Natural killer cell treated with Interleukin-12 subunit alpha and Interleukin-12 subunit beta and Interleukin-15 and Interleukin-18, amount 100 ng/mL, for 72 hours (primary cell): ENCODE measurements at regions not wholly inside any gene's neighbourhood (a gene's known extent, or its start where the extent isn't known, plus 50 kb on each side); places are given as distances from the start of the nearest gene placed in this dataset.
"Not testable (repeated sequence)": the region's sequence is repeated elsewhere in the genome, so short reads cannot be mapped to it uniquely, and the experiment has no call there.

Source experiments
- ATAC-seq, 2 donors: fragments of 150-1000 bp; cut with Tn5 transposase in 1 of 2; sonication (Bioruptor Pico), chemical (Tn5 transposase) in 1 of 2; 2 replicates each; pipeline ENCODE4 v1.10.0; 2021
- DNase-seq: peaks from one replicate; pipeline ENCODE4 v3.0.0; 2022; ENCODE audit warnings: low spot score
- H3K27ac Mint-ChIP-seq, 2 donors: 1 replicate in 1 of 2; 2 replicates in 1 of 2; pipeline ENCODE4 v1.8.0; 2022; ENCODE audit warnings: mixed read lengths in 2 of 2, mild to moderate bottlenecking in 1 of 2, moderate library complexity in 1 of 2
- H3K27me3 Mint-ChIP-seq, 2 donors: 1 replicate in 1 of 2; 2 replicates in 1 of 2; pipeline ENCODE4 v1.8.0; 2022; ENCODE audit warnings: mixed read lengths in 2 of 2
- H3K36me3 Mint-ChIP-seq: one replicate; pipeline ENCODE4 v1.8.0; 2022; ENCODE audit warnings: mixed read lengths
- H3K4me1 Mint-ChIP-seq, 2 donors: 1 replicate in 1 of 2; 2 replicates in 1 of 2; pipeline ENCODE4 v1.8.0; 2022; ENCODE audit warnings: low read depth in 2 of 2, mixed read lengths in 2 of 2, mild to moderate bottlenecking in 1 of 2
- H3K4me3 Mint-ChIP-seq: one replicate; pipeline ENCODE4 v1.8.0; 2022; ENCODE audit warnings: mixed read lengths
- H3K9me3 Mint-ChIP-seq: 2 replicates; pipeline ENCODE4 v1.8.0; 2022; ENCODE audit warnings: mixed read lengths

- H3K4me1 Mint-ChIP-seq, DNase-seq, ATAC-seq, H3K27ac Mint-ChIP-seq, H3K27me3 Mint-ChIP-seq, H3K9me3 Mint-ChIP-seq, H3K36me3 Mint-ChIP-seq, H3K4me3 Mint-ChIP-seq: not testable (repeated sequence)
These were observed 92.5 kb upstream of the CABCOCO1 start for GRCh38 chr10:61570204-61570603.

GRCh38 chr10:61567729-61568128 lies 95.0 kb upstream of the CABCOCO1 start:
- DNase-seq (no peak), ATAC-seq (no peak)
- no peaks in the 10 kb centered on the region for H3K36me3 Mint-ChIP-seq
- H3K4me1 Mint-ChIP-seq = no peaks in the 10 kb centered on the region
- no peak overlapping the region for H3K27ac Mint-ChIP-seq
- H3K9me3 Mint-ChIP-seq = no peaks in the 10 kb centered on the region
- H3K27me3 Mint-ChIP-seq = no peaks in the 10 kb centered on the region
- no peak overlapping the region for H3K4me3 Mint-ChIP-seq

GRCh38 chr10:61565819-61566560 lies 96.7 kb upstream of the CABCOCO1 start:
- Mint-ChIP-seq H3K36me3 (no peaks in the 10 kb centered on the region), H3K4me3 (no peak overlapping the region)

GRCh38 chr10:61564444-61564843 lies 98.3 kb upstream of the CABCOCO1 start:
- DNase-seq (no peak), ATAC-seq (no peak)
- H3K4me3 Mint-ChIP-seq = no peak overlapping the region
- H3K9me3 Mint-ChIP-seq = no peaks in the 10 kb centered on the region
- peaks cover 0 to 2% of the 10 kb centered on the region in 2 donors for H3K27me3 Mint-ChIP-seq
- H3K27ac Mint-ChIP-seq = no peak overlapping the region
- no peaks in the 10 kb centered on the region for H3K36me3 Mint-ChIP-seq
- no peaks in the 10 kb centered on the region for H3K4me1 Mint-ChIP-seq

More at GRCh38 chr10:61565819-61566560, 96.7 kb upstream of the CABCOCO1 start:
- H3K27ac Mint-ChIP-seq = no peak overlapping the region
- ATAC-seq (no peak), DNase-seq (no peak)
- H3K4me1 Mint-ChIP-seq = no peaks in the 10 kb centered on the region
- no peaks in the 10 kb centered on the region for H3K27me3 Mint-ChIP-seq
- no peaks in the 10 kb centered on the region for H3K9me3 Mint-ChIP-seq

GRCh38 chr10:61559615-61560014 lies 103.1 kb upstream of the CABCOCO1 start:
- Mint-ChIP-seq H3K27ac (no peak overlapping the region), H3K36me3 (no peaks in the 10 kb centered on the region), H3K4me3 (no peak overlapping the region), H3K27me3 (peaks cover 6 to 7% of the 10 kb centered on the region in 2 donors), H3K9me3 (peaks cover 4% of the 10 kb centered on the region), H3K4me1 (no peaks in the 10 kb centered on the region)
- ATAC-seq (no peak), DNase-seq (no peak)

- H3K4me3 Mint-ChIP-seq = no peak overlapping the region
- ATAC-seq = no peak
- peaks cover 4% of the 10 kb centered on the region for H3K9me3 Mint-ChIP-seq
- no peak for DNase-seq
- H3K27me3 Mint-ChIP-seq = peaks cover 6 to 7% of the 10 kb centered on the region in 2 donors
- H3K36me3 Mint-ChIP-seq = no peaks in the 10 kb centered on the region
- no peak overlapping the region for H3K27ac Mint-ChIP-seq
- no peaks in the 10 kb centered on the region for H3K4me1 Mint-ChIP-seq
These were observed 104.5 kb upstream of the CABCOCO1 start for GRCh38 chr10:61558188-61558587.

- no peak for DNase-seq
- no peak for ATAC-seq
- H3K9me3 Mint-ChIP-seq = peaks cover 4% of the 10 kb centered on the region
- H3K27me3 Mint-ChIP-seq = peaks cover 4 to 12% of the 10 kb centered on the region in 2 donors
- H3K27ac Mint-ChIP-seq = no peak overlapping the region
- H3K4me1 Mint-ChIP-seq = no peaks in the 10 kb centered on the region
- H3K36me3 Mint-ChIP-seq = no peaks in the 10 kb centered on the region
- no peak overlapping the region for H3K4me3 Mint-ChIP-seq
These were observed 101.7 kb upstream of the TMEM26 start for GRCh38 chr10:61554925-61555324.

GRCh38 chr10:61549861-61550260 lies 96.7 kb upstream of the TMEM26 start:
- Mint-ChIP-seq H3K9me3 (no peaks in the 10 kb centered on the region), H3K36me3 (no peaks in the 10 kb centered on the region), H3K27ac (no peak overlapping the region), H3K4me3 (no peak overlapping the region), H3K4me1 (no peaks in the 10 kb centered on the region), H3K27me3 (peaks cover 3 to 10% of the 10 kb centered on the region in 2 donors)
- DNase-seq (no peak), ATAC-seq (no peak)

GRCh38 chr10:61548364-61548763 lies 95.2 kb upstream of the TMEM26 start:
- Mint-ChIP-seq H3K27ac (no peak overlapping the region), H3K36me3 (no peaks in the 10 kb centered on the region)
- no peak for ATAC-seq

GRCh38 chr10:61547297-61547696 lies 94.1 kb upstream of the TMEM26 start:
- no peak overlapping the region for H3K27ac Mint-ChIP-seq
- no peaks in the 10 kb centered on the region for H3K4me1 Mint-ChIP-seq
- no peaks in the 10 kb centered on the region for H3K9me3 Mint-ChIP-seq
- H3K36me3 Mint-ChIP-seq = no peaks in the 10 kb centered on the region
- H3K27me3 Mint-ChIP-seq = peaks cover 3 to 6% of the 10 kb centered on the region in 2 donors
- H3K4me3 Mint-ChIP-seq = no peak overlapping the region
- no peak for ATAC-seq
- DNase-seq = no peak

More at GRCh38 chr10:61548364-61548763, 95.2 kb upstream of the TMEM26 start:
- no peaks in the 10 kb centered on the region for H3K4me1 Mint-ChIP-seq
- H3K9me3 Mint-ChIP-seq = no peaks in the 10 kb centered on the region
- no peak for DNase-seq
- peaks cover 3 to 11% of the 10 kb centered on the region in 2 donors for H3K27me3 Mint-ChIP-seq
- H3K4me3 Mint-ChIP-seq = no peak overlapping the region

- H3K36me3 Mint-ChIP-seq = no peaks in the 10 kb centered on the region
- H3K9me3 Mint-ChIP-seq = no peaks in the 10 kb centered on the region
- H3K4me3 Mint-ChIP-seq = no peak overlapping the region
- peaks cover 3 to 6% of the 10 kb centered on the region in 2 donors for H3K27me3 Mint-ChIP-seq
- ATAC-seq = no peak
- no peaks in the 10 kb centered on the region for H3K4me1 Mint-ChIP-seq
- DNase-seq = no peak
- H3K27ac Mint-ChIP-seq = no peak overlapping the region
These were observed 92.0 kb upstream of the TMEM26 start for GRCh38 chr10:61545170-61545569.

- no peak overlapping the region for H3K4me3 Mint-ChIP-seq
- peaks cover 3 to 6% of the 10 kb centered on the region in 2 donors for H3K27me3 Mint-ChIP-seq
- H3K4me1 Mint-ChIP-seq = no peaks in the 10 kb centered on the region
- no peaks in the 10 kb centered on the region for H3K9me3 Mint-ChIP-seq
- no peak for DNase-seq
- no peak overlapping the region for H3K27ac Mint-ChIP-seq
- H3K36me3 Mint-ChIP-seq = no peaks in the 10 kb centered on the region
- ATAC-seq = no peak
These were observed 90.7 kb upstream of the TMEM26 start for GRCh38 chr10:61543831-61544230.

GRCh38 chr10:61542596-61542995 lies 89.4 kb upstream of the TMEM26 start:
- Mint-ChIP-seq H3K27me3 (peaks cover 3 to 6% of the 10 kb centered on the region in 2 donors), H3K4me3 (no peak overlapping the region), H3K36me3 (no peaks in the 10 kb centered on the region), H3K27ac (no peak overlapping the region), H3K9me3 (no peaks in the 10 kb centered on the region), H3K4me1 (no peaks in the 10 kb centered on the region)
- DNase-seq (no peak), ATAC-seq (no peak)

- DNase-seq (no peak), ATAC-seq (no peak)
- H3K4me3 Mint-ChIP-seq = no peak overlapping the region
- H3K36me3 Mint-ChIP-seq = no peaks in the 10 kb centered on the region
- no peaks in the 10 kb centered on the region for H3K4me1 Mint-ChIP-seq
- peaks cover 3 to 6% of the 10 kb centered on the region in 2 donors for H3K27me3 Mint-ChIP-seq
- H3K27ac Mint-ChIP-seq = no peak overlapping the region
- H3K9me3 Mint-ChIP-seq = no peaks in the 10 kb centered on the region
These were observed 88.8 kb upstream of the TMEM26 start for GRCh38 chr10:61541960-61542359.

GRCh38 chr10:61539876-61540275 lies 86.7 kb upstream of the TMEM26 start:
- no peak overlapping the region for H3K4me3 Mint-ChIP-seq
- H3K36me3 Mint-ChIP-seq = no peaks in the 10 kb centered on the region
- H3K27me3 Mint-ChIP-seq = peaks cover 0 to 1% of the 10 kb centered on the region in 2 donors
- H3K9me3 Mint-ChIP-seq = no peaks in the 10 kb centered on the region
- H3K4me1 Mint-ChIP-seq = no peaks in the 10 kb centered on the region
- DNase-seq = no peak
- no peak overlapping the region for H3K27ac Mint-ChIP-seq
- ATAC-seq = no peak
